OCI-LY1 (cell line): ENCODE measurements at regions not wholly inside any gene's neighbourhood (a gene's known extent, or its start where the extent isn't known, plus 50 kb on each side); places are given as distances from the start of the nearest gene placed in this dataset.

ENCODE experiments used
- H2AFZ ChIP-seq: fragments of 200-600 bp; sonication (generic), shearing (Covaris generic); 2 replicates; pipeline ENCODE4 v1.6.0; 2014; ENCODE audit warnings: antibody characterized with exemption, mild to moderate bottlenecking, low read length
- H3F3A ChIP-seq: fragments of 200-600 bp; sonication (generic), shearing (Covaris generic); 2 replicates; pipeline ENCODE4 v1.6.0; 2014; ENCODE audit warnings: mild to moderate bottlenecking, antibody characterized with exemption, low read length, moderate library complexity; ENCODE audit not compliant: insufficient read depth
- H3K27ac ChIP-seq: fragments of 200-600 bp; sonication (generic); 2 replicates; pipeline ENCODE4 v1.5.1; 2014; ENCODE audit warnings: low read length, mixed run types, mild to moderate bottlenecking, low read depth; ENCODE audit not compliant: poor library complexity, severe bottlenecking
- H3K27me3 ChIP-seq: fragments of 200-600 bp; sonication (generic); 2 replicates; pipeline ENCODE4 v1.6.0; 2014; ENCODE audit warnings: antibody characterized with exemption, mild to moderate bottlenecking, low read length, moderate library complexity; ENCODE audit not compliant: insufficient read depth
- H3K36me3 ChIP-seq: fragments of 200-600 bp; sonication (generic); 2 replicates; pipeline ENCODE4 v1.6.1; 2014; ENCODE audit warnings: mild to moderate bottlenecking, antibody characterized with exemption, low read length, moderate library complexity, mixed read lengths; ENCODE audit not compliant: insufficient read depth
- H3K4me1 ChIP-seq: fragments of 200-600 bp; sonication (generic); 2 replicates; pipeline ENCODE4 v1.5.1; 2014; ENCODE audit warnings: mild to moderate bottlenecking, low read length, moderate library complexity; ENCODE audit not compliant: insufficient read depth, severe bottlenecking
- H3K4me2 ChIP-seq: fragments of 200-600 bp; sonication (generic), shearing (Covaris generic); 2 replicates; pipeline ENCODE4 v1.6.1; 2014; ENCODE audit warnings: low read length
- H3K4me3 ChIP-seq: fragments of 200-600 bp; sonication (generic); 2 replicates; pipeline ENCODE4 v1.5.1; 2014; ENCODE audit warnings: low read length, low read depth, mild to moderate bottlenecking, mixed read lengths; ENCODE audit not compliant: poor library complexity, severe bottlenecking
- H3K79me2 ChIP-seq: fragments of 200-600 bp; shearing (Covaris generic); 2 replicates; pipeline ENCODE4 v1.6.1; 2016; ENCODE audit warnings: mixed run types, low read length, mixed read lengths; ENCODE audit not compliant: insufficient read depth
- H3K9ac ChIP-seq: fragments of 200-600 bp; sonication (generic), shearing (Covaris generic); 2 replicates; pipeline ENCODE4 v1.6.1; 2014; ENCODE audit warnings: mild to moderate bottlenecking, low read length, mixed read lengths
- H3K9me2 ChIP-seq: fragments of 200-600 bp; sonication (generic), shearing (Covaris generic); 2 replicates; pipeline ENCODE4 v1.6.1; 2014; ENCODE audit warnings: low read depth, mild to moderate bottlenecking, low read length, mixed read lengths
- H3K9me3 ChIP-seq: fragments of 200-600 bp; shearing (Covaris generic); 2 replicates; pipeline ENCODE4 v1.6.1; 2014; ENCODE audit warnings: low read length, mixed read lengths
- H4K20me1 ChIP-seq: fragments of 200-600 bp; sonication (generic), shearing (Covaris generic); 2 replicates; pipeline ENCODE4 v1.6.0; 2016; ENCODE audit warnings: mild to moderate bottlenecking, low read length; ENCODE audit not compliant: insufficient read depth
- EZH2 ChIP-seq: fragments of 200-600 bp; sonication (generic), shearing (Covaris generic); IDR thresholded peaks from 2 replicates; pipeline ENCODE4 v1.8.0; 2017; ENCODE audit warnings: borderline replicate concordance, mixed run types, mild to moderate bottlenecking, antibody characterized with exemption, low read length, moderate library complexity, mixed read lengths
- TF ChIP-seq, protein P1 (sequence below): fragments of 200-600 bp; sonication (generic), shearing (Covaris generic); IDR thresholded peaks from 2 replicates; pipeline ENCODE4 v1.5.1; 2017; ENCODE audit warnings: mild to moderate bottlenecking, antibody characterized with exemption, low read length, moderate library complexity, mixed read lengths

DNA sequence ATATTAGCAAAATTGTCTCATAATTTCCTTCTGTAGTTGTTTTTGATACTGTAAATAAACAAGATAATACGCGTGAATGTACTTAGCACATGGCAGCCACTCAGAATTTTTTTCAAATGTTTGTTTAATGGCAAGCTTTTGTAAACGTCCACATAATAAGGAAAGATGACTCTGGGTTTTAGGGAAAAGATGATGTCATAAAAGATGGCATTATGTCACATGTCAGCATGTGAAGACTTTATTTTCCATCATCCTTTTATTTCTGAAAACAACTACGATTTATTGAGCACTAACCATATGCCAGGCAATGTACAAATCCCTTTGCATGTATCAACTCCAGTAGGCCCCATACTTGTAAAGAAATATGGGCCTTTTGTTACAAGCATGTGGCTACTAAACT lies 139.9 kb downstream of the C11orf91 start:
- TF ChIP-seq, protein P1, sequence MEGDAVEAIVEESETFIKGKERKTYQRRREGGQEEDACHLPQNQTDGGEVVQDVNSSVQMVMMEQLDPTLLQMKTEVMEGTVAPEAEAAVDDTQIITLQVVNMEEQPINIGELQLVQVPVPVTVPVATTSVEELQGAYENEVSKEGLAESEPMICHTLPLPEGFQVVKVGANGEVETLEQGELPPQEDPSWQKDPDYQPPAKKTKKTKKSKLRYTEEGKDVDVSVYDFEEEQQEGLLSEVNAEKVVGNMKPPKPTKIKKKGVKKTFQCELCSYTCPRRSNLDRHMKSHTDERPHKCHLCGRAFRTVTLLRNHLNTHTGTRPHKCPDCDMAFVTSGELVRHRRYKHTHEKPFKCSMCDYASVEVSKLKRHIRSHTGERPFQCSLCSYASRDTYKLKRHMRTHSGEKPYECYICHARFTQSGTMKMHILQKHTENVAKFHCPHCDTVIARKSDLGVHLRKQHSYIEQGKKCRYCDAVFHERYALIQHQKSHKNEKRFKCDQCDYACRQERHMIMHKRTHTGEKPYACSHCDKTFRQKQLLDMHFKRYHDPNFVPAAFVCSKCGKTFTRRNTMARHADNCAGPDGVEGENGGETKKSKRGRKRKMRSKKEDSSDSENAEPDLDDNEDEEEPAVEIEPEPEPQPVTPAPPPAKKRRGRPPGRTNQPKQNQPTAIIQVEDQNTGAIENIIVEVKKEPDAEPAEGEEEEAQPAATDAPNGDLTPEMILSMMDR = no peak
- no peak for TF ChIP-seq EZH2
- no peak overlapping the region for H3K4me2 ChIP-seq
- no peaks in the 10 kb centered on the region for H3F3A ChIP-seq
- no peak overlapping the region for H3K4me3 ChIP-seq
- no peak overlapping the region for H3K9ac ChIP-seq
- H3K27ac ChIP-seq = no peak overlapping the region
- no peaks in the 10 kb centered on the region for H3K9me2 ChIP-seq
- H3K9me3 ChIP-seq = no peaks in the 10 kb centered on the region
- H3K4me1 ChIP-seq = no peaks in the 10 kb centered on the region
- H3K27me3 ChIP-seq = 0 out of 2 replicates have a peak, but pooled peaks cover 3% of the 10 kb centered on the region
- H3K79me2 ChIP-seq = no peaks in the 10 kb centered on the region
- no peak overlapping the region for H2AFZ ChIP-seq
- no peaks in the 10 kb centered on the region for H3K36me3 ChIP-seq
- no peaks in the 10 kb centered on the region for H4K20me1 ChIP-seq

DNA sequence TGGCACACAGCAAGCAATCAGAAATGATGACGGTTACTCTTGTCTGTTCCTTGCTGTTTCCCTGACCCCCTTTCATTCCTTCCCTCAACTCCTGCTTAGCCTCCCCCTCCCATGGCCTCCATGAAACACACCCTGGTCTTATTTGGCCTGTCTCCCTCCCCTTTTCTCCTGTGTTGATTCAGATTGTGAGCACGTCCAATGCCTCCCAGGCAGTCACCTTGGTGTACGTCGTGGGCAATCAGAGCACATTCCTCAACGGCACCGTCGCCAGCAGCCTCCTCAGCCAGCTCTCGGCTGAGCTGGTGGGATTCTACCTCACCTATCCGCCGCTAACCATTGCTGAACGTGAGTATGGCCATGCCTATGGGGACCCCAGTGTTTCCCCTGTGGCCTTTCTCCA lies 141.1 kb downstream of the C11orf91 start:
- no peak overlapping the region for H3K4me2 ChIP-seq
- H3K79me2 ChIP-seq = no peaks in the 10 kb centered on the region

DNA sequence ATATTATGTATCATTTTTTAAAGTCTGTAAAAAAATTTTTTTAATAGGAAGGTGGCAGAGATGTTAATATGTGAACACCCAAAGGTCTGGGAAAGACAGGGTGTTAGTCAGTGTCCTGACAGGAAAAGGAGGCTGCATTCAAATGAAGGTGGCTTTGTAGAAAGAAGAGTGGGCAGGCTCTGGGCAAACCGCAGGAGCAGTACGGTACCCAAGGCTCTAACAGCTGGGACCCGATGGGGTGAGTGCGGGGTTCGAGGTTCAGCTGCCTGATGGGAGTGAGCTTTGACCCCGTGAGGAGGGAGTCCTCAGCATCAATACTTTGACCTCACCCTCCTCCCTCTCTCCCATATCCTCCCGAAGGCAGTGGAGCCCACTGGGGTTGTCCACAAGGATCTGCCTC lies 142.5 kb downstream of the C11orf91 start:
- TF ChIP-seq, protein P1 = no peak
- no peak for TF ChIP-seq EZH2
- Histone ChIP-seq H3K4me1 (no peaks in the 10 kb centered on the region), H3K9ac (no peak overlapping the region), H3K4me2 (no peak overlapping the region), H3K27me3 (no peaks in the 10 kb centered on the region), H3K79me2 (no peaks in the 10 kb centered on the region), H2AFZ (no peak overlapping the region), H3K36me3 (no peaks in the 10 kb centered on the region), H3K9me3 (no peaks in the 10 kb centered on the region), H4K20me1 (no peaks in the 10 kb centered on the region), H3K9me2 (no peaks in the 10 kb centered on the region), H3K27ac (no peak overlapping the region), H3K4me3 (no peak overlapping the region), H3F3A (no peaks in the 10 kb centered on the region)

More for the DNA sequence above, 141.1 kb downstream of the C11orf91 start:
- Histone ChIP-seq H2AFZ (no peak overlapping the region), H3K36me3 (no peaks in the 10 kb centered on the region), H3K4me1 (no peaks in the 10 kb centered on the region), H3K4me3 (no peak overlapping the region), H3F3A (no peaks in the 10 kb centered on the region), H3K27me3 (0 out of 2 replicates have a peak, but pooled peaks cover 3% of the 10 kb centered on the region), H3K9me3 (no peaks in the 10 kb centered on the region), H4K20me1 (no peaks in the 10 kb centered on the region), H3K9ac (no peak overlapping the region), H3K27ac (no peak overlapping the region), H3K9me2 (no peaks in the 10 kb centered on the region)
- TF ChIP-seq, protein P1 = no peak
- TF ChIP-seq EZH2 = no peak
